T-cell (primary cell): ENCODE measurements at regions not wholly inside any gene's neighbourhood (a gene's known extent, or its start where the extent isn't known, plus 50 kb on each side); places are given as distances from the start of the nearest gene placed in this dataset.

ENCODE experiments used
- ATAC-seq, 4 experiments: fragments of 200-7000 bp in 3 of 4; fragments of 150-1000 bp in 1 of 4; cut with Tn5 transposase; replicated peaks in 1 of 4; 1 replicate in 3 of 4; 2 replicates in 1 of 4; pipeline ENCODE4 v1.10.0; 2021; ENCODE audit warnings: moderate library complexity in 3 of 4, mild to moderate bottlenecking in 2 of 4, moderate number of reproducible peaks in 1 of 4
- CTCF ChIA-PET, 2 donors: fragments of 300-600 bp; sonication (Branson Sonifier 250); formaldehyde crosslinking; loops; one replicate each; lab custom pipeline; 2022; ENCODE audit warnings: antibody characterized with exemption in 2 of 2; lab: Charles Lee
- POLR2A ChIA-PET, 2 donors: fragments of 300-600 bp; sonication (Branson Sonifier 250); formaldehyde crosslinking; loops; one replicate each; lab custom pipeline; 2022; ENCODE audit warnings: antibody characterized with exemption in 2 of 2; lab: Charles Lee
- DNase-seq, 35 experiments: peaks; one replicate each; pipeline versions ENCODE4 v3.0.0 to v3.0.0-alpha.2; 2013 to 2023
- H3K27ac ChIP-seq: one replicate; pipeline ENCODE4 v1.5.1; 2013; ENCODE audit warnings: low read length
- H3K27me3 ChIP-seq, 2 experiments: replicated peaks in 1 of 2; 1 replicate in 1 of 2; 2 replicates in 1 of 2; pipeline versions ENCODE4 v1.6.1 to v1.7.0; 2013; ENCODE audit warnings: low read length in 1 of 2, mixed read lengths in 1 of 2; ENCODE audit not compliant: control insufficient read depth in 2 of 2, insufficient read depth in 2 of 2; ENCODE audit errors: extremely low read depth in 1 of 2
- H3K36me3 ChIP-seq, 2 donors: 1 replicate in 1 of 2; 2 replicates in 1 of 2; pipeline versions ENCODE4 v1.6.1 to v1.7.0; 2013; ENCODE audit warnings: low read length in 1 of 2; ENCODE audit not compliant: control insufficient read depth in 2 of 2, insufficient read depth in 1 of 2; ENCODE audit errors: extremely low read depth in 1 of 2
- H3K4me1 ChIP-seq, 2 experiments: 1 replicate in 1 of 2; 2 replicates in 1 of 2; pipeline versions ENCODE4 v1.6.1 to v1.7.0; 2013; ENCODE audit warnings: low read length in 2 of 2, mixed read lengths in 1 of 2; ENCODE audit not compliant: insufficient read depth in 2 of 2, control insufficient read depth in 1 of 2; ENCODE audit errors: extremely low read depth in 1 of 2
- H3K4me3 ChIP-seq, 2 donors: 1 replicate in 1 of 2; 2 replicates in 1 of 2; pipeline versions ENCODE4 v1.5.1 to v1.7.0; 2013; ENCODE audit warnings: mild to moderate bottlenecking in 2 of 2, low read length in 1 of 2, moderate library complexity in 1 of 2; ENCODE audit not compliant: control insufficient read depth in 1 of 2; ENCODE audit errors: extremely low read depth in 1 of 2
- H3K9me3 ChIP-seq: 2 replicates; pipeline ENCODE4 v1.7.0; 2013
- H3K27ac Mint-ChIP-seq, 2 donors: one replicate each; pipeline ENCODE4 v1.8.0; 2020 to 2021; ENCODE audit warnings: mild to moderate bottlenecking in 2 of 2, mixed read lengths in 2 of 2
- H3K27me3 Mint-ChIP-seq, 2 donors: one replicate each; pipeline ENCODE4 v1.8.0; 2021 to 2022; ENCODE audit warnings: mixed read lengths in 2 of 2
- H3K36me3 Mint-ChIP-seq: one replicate; pipeline ENCODE4 v1.8.0; 2021; ENCODE audit warnings: mixed read lengths
- H3K4me1 Mint-ChIP-seq, 3 donors: one replicate each; pipeline ENCODE4 v1.8.0; 2020 to 2022; ENCODE audit warnings: mixed read lengths in 3 of 3, mild to moderate bottlenecking in 1 of 3
- H3K4me3 Mint-ChIP-seq, 3 donors: one replicate each; pipeline ENCODE4 v1.8.0; 2020 to 2022; ENCODE audit warnings: mild to moderate bottlenecking in 3 of 3, mixed read lengths in 3 of 3, moderate library complexity in 3 of 3
- H3K9me3 Mint-ChIP-seq, 3 donors: one replicate each; pipeline ENCODE4 v1.8.0; 2020 to 2022; ENCODE audit warnings: mixed read lengths in 3 of 3
- WGBS: methylation state at CpG from one replicate; pipeline ENCODE4 v1.1.5; 2013; ENCODE audit warnings: missing lambda C conversion rate; ENCODE audit not compliant: insufficient coverage; 5-methylcytosine and 5-hydroxymethylcytosine counted together

- H3K36me3 ChIP-seq: no peaks in the 10 kb centered on the region
- H3K27ac ChIP-seq: no peak overlapping the region
- ATAC-seq (no peak), DNase-seq (no peak)
- 84% methylated on average over 5 of the region's 6 CpGs for WGBS
- POLR2A ChIA-PET: no interaction called here
- Mint-ChIP-seq H3K4me3 (no peak overlapping the region), H3K9me3 (no peaks in the 10 kb centered on the region), H3K27ac (no peak overlapping the region), H3K27me3 (peaks cover 9 to 13% of the 10 kb centered on the region in 2 donors), H3K36me3 (no peaks in the 10 kb centered on the region), H3K4me1 (no peaks in the 10 kb centered on the region)
- CTCF ChIA-PET: no interaction called here
- no peaks in the 10 kb centered on the region for H3K4me1 ChIP-seq
- no peak overlapping the region for H3K4me3 ChIP-seq
- H3K27me3 ChIP-seq: peaks cover 0 to 3% of the 10 kb centered on the region in 2 experiments
- no peaks in the 10 kb centered on the region for H3K9me3 ChIP-seq
Measured at GRCh38 chr2:104904889-104905288, 51.0 kb downstream of the POU3F3 start.

- no peaks in the 10 kb centered on the region for H3K4me1 Mint-ChIP-seq
- H3K27ac Mint-ChIP-seq: no peak overlapping the region
- no peaks in the 10 kb centered on the region for H3K36me3 Mint-ChIP-seq
- H3K27me3 Mint-ChIP-seq: peaks cover 7 to 17% of the 10 kb centered on the region in 2 donors
- no peak for DNase-seq
- no peaks in the 10 kb centered on the region for H3K4me1 ChIP-seq
- no peaks in the 10 kb centered on the region for H3K36me3 ChIP-seq
- ChIA-PET POLR2A (no interaction called here), CTCF (no interaction called here)
- no peak overlapping the region for H3K4me3 ChIP-seq
- no peaks in the 10 kb centered on the region for H3K9me3 ChIP-seq
- H3K4me3 Mint-ChIP-seq: no peak overlapping the region
- WGBS: 92% methylated on average over 4 of the region's 5 CpGs
- H3K27ac ChIP-seq: no peak overlapping the region
- H3K27me3 ChIP-seq: peaks cover 0 to 3% of the 10 kb centered on the region in 2 experiments
- no peak for ATAC-seq
- no peaks in the 10 kb centered on the region for H3K9me3 Mint-ChIP-seq
Measured at GRCh38 chr2:104909317-104909716, 55.4 kb downstream of the POU3F3 start.

- DNase-seq (no peak), ATAC-seq (no peak)
- no peaks in the 10 kb centered on the region for H3K4me1 Mint-ChIP-seq
- no peaks in the 10 kb centered on the region for H3K36me3 Mint-ChIP-seq
- H3K4me3 Mint-ChIP-seq: no peak overlapping the region
- Histone ChIP-seq H3K4me1 (no peaks in the 10 kb centered on the region), H3K27me3 (peaks cover 0 to under 1% of the 10 kb centered on the region in 2 experiments), H3K36me3 (no peaks in the 10 kb centered on the region), H3K4me3 (no peak overlapping the region), H3K27ac (no peak overlapping the region), H3K9me3 (no peaks in the 10 kb centered on the region)
- H3K9me3 Mint-ChIP-seq: no peaks in the 10 kb centered on the region
- 74% methylated on average over 6 of the region's 6 CpGs for WGBS
- H3K27me3 Mint-ChIP-seq: peaks cover 0 to 6% of the 10 kb centered on the region in 2 donors
- CTCF ChIA-PET: no interaction called here
- H3K27ac Mint-ChIP-seq: no peak overlapping the region
- POLR2A ChIA-PET: no interaction called here
Measured at GRCh38 chr2:104914509-104914908, 60.6 kb downstream of the POU3F3 start.

- no peaks in the 10 kb centered on the region for H3K27me3 ChIP-seq
- no peaks in the 10 kb centered on the region for H3K4me1 Mint-ChIP-seq
- H3K36me3 Mint-ChIP-seq: no peaks in the 10 kb centered on the region
- H3K27me3 Mint-ChIP-seq: peaks cover under 1 to 6% of the 10 kb centered on the region in 2 donors
- no peaks in the 10 kb centered on the region for H3K9me3 ChIP-seq
- H3K4me1 ChIP-seq: no peaks in the 10 kb centered on the region
- H3K27ac ChIP-seq: no peak overlapping the region
- POLR2A ChIA-PET: no interaction called here
- H3K9me3 Mint-ChIP-seq: no peaks in the 10 kb centered on the region
- no peak for DNase-seq
- H3K4me3 Mint-ChIP-seq: no peak overlapping the region
- ATAC-seq: no peak
- no peaks in the 10 kb centered on the region for H3K36me3 ChIP-seq
- CTCF ChIA-PET: no interaction called here
- H3K4me3 ChIP-seq: no peak overlapping the region
- WGBS: 61% methylated on average over 2 of the region's 7 CpGs
- H3K27ac Mint-ChIP-seq: no peak overlapping the region
Measured at GRCh38 chr2:104915107-104915793, 61.3 kb downstream of the POU3F3 start.

- Histone ChIP-seq H3K27me3 (no peaks in the 10 kb centered on the region), H3K27ac (no peak overlapping the region), H3K9me3 (peaks cover 2% of the 10 kb centered on the region), H3K4me3 (no peak overlapping the region), H3K36me3 (no peaks in the 10 kb centered on the region), H3K4me1 (no peaks in the 10 kb centered on the region)
- H3K4me3 Mint-ChIP-seq: no peak overlapping the region
- H3K27me3 Mint-ChIP-seq: peaks cover 5 to 6% of the 10 kb centered on the region in 2 donors
- ATAC-seq (no peak), DNase-seq (no peak)
- ChIA-PET CTCF (no interaction called here), POLR2A (no interaction called here)
- peaks cover 4 to 10% (median 5%) of the 10 kb centered on the region in 3 donors for H3K9me3 Mint-ChIP-seq
- H3K36me3 Mint-ChIP-seq: no peaks in the 10 kb centered on the region
- 89% methylated on average over 1 of the region's 3 CpGs for WGBS
- no peak overlapping the region for H3K27ac Mint-ChIP-seq
- no peaks in the 10 kb centered on the region for H3K4me1 Mint-ChIP-seq
Measured at GRCh38 chr2:104919127-104919526, 65.2 kb downstream of the POU3F3 start.

GRCh38 chr2:104923665-104924064 lies 69.8 kb downstream of the POU3F3 start:
- POLR2A ChIA-PET: no interaction called here
- DNase-seq (no peak), ATAC-seq (no peak)
- H3K4me3 Mint-ChIP-seq: no peak overlapping the region
- CTCF ChIA-PET: interaction anchor here in 1 of 2 donors (0.5 to 0.6 kb wide), 2 partner anchors 11 to 111 kb away, joined by 3 to 4 read pairs; no protein-coding TSS in a partner anchor
- H3K4me1 Mint-ChIP-seq: no peaks in the 10 kb centered on the region
- H3K36me3 Mint-ChIP-seq: no peaks in the 10 kb centered on the region
- peaks cover 4 to 10% (median 5%) of the 10 kb centered on the region in 3 donors for H3K9me3 Mint-ChIP-seq
- Histone ChIP-seq H3K27ac (no peak overlapping the region), H3K36me3 (no peaks in the 10 kb centered on the region), H3K9me3 (peaks cover 2% of the 10 kb centered on the region), H3K4me3 (no peak overlapping the region), H3K27me3 (no peaks in the 10 kb centered on the region), H3K4me1 (no peaks in the 10 kb centered on the region)
- 46% methylated on average over 1 of the region's 3 CpGs for WGBS
- H3K27ac Mint-ChIP-seq: no peak overlapping the region
- peaks cover 5 to 9% of the 10 kb centered on the region in 2 donors for H3K27me3 Mint-ChIP-seq
